ENCODE measurements at regions not wholly inside any gene's neighbourhood (a gene's known extent, or its start where the extent isn't known, plus 50 kb on each side); places are given as distances from the start of the nearest gene placed in this dataset.

GRCh38 chr3:70899816-70900215, 587.4 kb upstream of the MDFIC2 start:
- DNase-seq, result no peak

GRCh38 chr3:70890020-70890394, 577.6 kb upstream of the MDFIC2 start:
- no peak for DNase-seq

- DNase-seq, result no peak
Observed at GRCh38 chr3:70889162-70890019, 577.0 kb upstream of the MDFIC2 start.

- DNase-seq, result no peak
Observed at GRCh38 chr3:70885636-70886035, 573.2 kb upstream of the MDFIC2 start.

- no peak for DNase-seq
Observed at GRCh38 chr3:70882104-70882503, 569.7 kb upstream of the MDFIC2 start.

- DNase-seq, result no peak
Observed at GRCh38 chr3:70880421-70880820, 568.0 kb upstream of the MDFIC2 start.

- DNase-seq, result no peak
Observed at GRCh38 chr3:70876154-70876553, 563.7 kb upstream of the MDFIC2 start.

GRCh38 chr3:70874196-70874595, 561.8 kb upstream of the MDFIC2 start:
- no peak for DNase-seq

- DNase-seq, result no peak
Observed at GRCh38 chr3:70873686-70874085, 561.2 kb upstream of the MDFIC2 start.

GRCh38 chr3:70871909-70872656, 559.6 kb upstream of the MDFIC2 start:
- no peak for DNase-seq

- no peak for DNase-seq
Observed at GRCh38 chr3:70870576-70870975, 558.1 kb upstream of the MDFIC2 start.

- DNase-seq, result no peak
Observed at GRCh38 chr3:70868561-70868960, 556.1 kb upstream of the MDFIC2 start.

- DNase-seq, result no peak
Observed at GRCh38 chr3:70863049-70863448, 550.6 kb upstream of the MDFIC2 start.

GRCh38 chr3:70861855-70862254, 549.4 kb upstream of the MDFIC2 start:
- no peak for DNase-seq

- DNase-seq, result no peak
Observed at GRCh38 chr3:70861234-70861633, 548.8 kb upstream of the MDFIC2 start.

- no peak for DNase-seq
Observed at GRCh38 chr3:70857916-70858315, 545.5 kb upstream of the MDFIC2 start.

GRCh38 chr3:70856414-70857162, 544.1 kb upstream of the MDFIC2 start:
- no peak for DNase-seq

- no peak for DNase-seq
Observed at GRCh38 chr3:70855149-70855548, 542.7 kb upstream of the MDFIC2 start.

- DNase-seq, result no peak
Observed at GRCh38 chr3:70854108-70854507, 541.7 kb upstream of the MDFIC2 start.

- DNase-seq, result no peak
Observed at GRCh38 chr3:70853161-70853944, 540.9 kb upstream of the MDFIC2 start.

- no peak for DNase-seq
Observed at GRCh38 chr3:70849911-70850699, 537.7 kb upstream of the MDFIC2 start.

Measured in CD4-positive, alpha-beta T cell treated with Interleukin-10 for 1 hour (primary cell).